ENCODE measurements at regions not wholly inside any gene's neighbourhood (a gene's known extent, or its start where the extent isn't known, plus 50 kb on each side); places are given as distances from the start of the nearest gene placed in this dataset.

DNA sequence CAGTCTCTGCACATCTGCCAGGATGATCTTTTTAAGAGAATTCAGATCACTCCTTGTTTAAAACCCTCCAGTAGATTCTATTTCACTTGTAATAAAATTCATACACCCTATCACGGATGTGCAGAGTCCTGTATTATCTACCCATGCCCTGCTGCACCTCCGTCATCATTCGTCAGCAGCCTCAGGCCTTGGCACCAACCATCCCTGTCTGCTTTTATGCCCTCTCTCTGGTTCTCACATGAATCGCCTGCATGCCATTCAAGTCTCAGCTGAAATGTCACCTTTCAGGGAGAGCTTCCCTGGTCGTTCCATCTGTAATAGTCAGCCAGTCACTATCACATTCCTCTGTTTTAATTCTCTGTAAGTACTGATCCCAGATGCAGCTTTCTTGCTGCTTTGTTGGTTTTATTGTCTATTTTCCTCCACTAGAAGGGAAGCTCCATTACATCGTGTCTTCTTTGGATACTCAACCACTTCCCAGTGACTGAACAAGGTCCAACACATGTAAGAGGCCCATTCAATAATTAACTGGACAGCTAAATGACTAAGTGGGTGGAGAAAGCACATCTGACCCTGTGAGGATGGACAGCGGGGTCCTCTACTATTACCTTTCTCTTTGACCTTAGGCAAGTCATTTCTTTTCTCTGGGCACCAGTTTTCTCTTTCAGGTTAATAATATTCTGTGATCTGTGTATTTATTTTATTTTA, 81.2 kb upstream of the GOT2 start:
- H3K4me3 ChIP-seq: no peak overlapping the region
- 82% methylated on average over 7 of the region's 7 CpGs for WGBS (ENCODE audit: low lambda C conversion rate, missing lambda C conversion rate)
- H3K9me2 ChIP-seq (replicated peaks; ENCODE audit: insufficient read depth): no peaks in the 10 kb centered on the region
- H4K20me1 ChIP-seq (ENCODE audit: insufficient read depth, poor library complexity, severe bottlenecking): no peaks in the 10 kb centered on the region
- H3K36me3 ChIP-seq (replicated peaks; ENCODE audit: insufficient read depth, low read depth): no peaks in the 10 kb centered on the region
- no peaks in the 10 kb centered on the region for H3K79me2 ChIP-seq
- no peak for DNase-seq (ENCODE audit: low spot score)
- TF ChIP-seq CTCF (IDR thresholded peaks at IDR 0.05; ENCODE audit: poor library complexity) (no peak), EZH2 (IDR thresholded peaks at IDR 0.05; ENCODE audit: borderline replicate concordance) (no peak), EZH2phosphoT487 (IDR thresholded peaks at IDR 0.05; ENCODE audit: low read depth, severe bottlenecking, unreplicated experiment) (no peak)
- peaks cover 3% of the 10 kb centered on the region for H3K4me1 ChIP-seq (ENCODE audit: insufficient read depth)
- H3K27ac ChIP-seq: no peak overlapping the region
- H3K9me3 ChIP-seq (ENCODE audit: low read depth): no peaks in the 10 kb centered on the region
- H2AFZ ChIP-seq: no peak overlapping the region
- no peaks in the 10 kb centered on the region for H3K27me3 ChIP-seq
- peak overlapping the region; percentile 83 for H3K4me2 ChIP-seq

GRCh38 chr16:58814348-58814801, 80.3 kb upstream of the GOT2 start:
- Histone ChIP-seq H3K9me3 (ENCODE audit: low read depth) (no peaks in the 10 kb centered on the region), H3K27me3 (no peaks in the 10 kb centered on the region), H3K4me3 (no peak overlapping the region), H2AFZ (peak overlapping the region; percentile 68), H3K9me2 (replicated peaks; ENCODE audit: insufficient read depth) (no peaks in the 10 kb centered on the region), H3K36me3 (replicated peaks; ENCODE audit: insufficient read depth, low read depth) (no peaks in the 10 kb centered on the region), H4K20me1 (ENCODE audit: insufficient read depth, poor library complexity, severe bottlenecking) (no peaks in the 10 kb centered on the region), H3K27ac (no peak overlapping the region), H3K4me2 (peak overlapping the region; percentile 83), H3K79me2 (no peaks in the 10 kb centered on the region), H3K4me1 (ENCODE audit: insufficient read depth) (peaks cover 3% of the 10 kb centered on the region)
- TF ChIP-seq CTCF (IDR thresholded peaks at IDR 0.05; ENCODE audit: poor library complexity): peak; percentile 95
- TF ChIP-seq EZH2 (IDR thresholded peaks at IDR 0.05; ENCODE audit: borderline replicate concordance): no peak
- DNase-seq (ENCODE audit: low spot score): peak; percentile 78
- 4% methylated on average over 12 of the region's 12 CpGs for WGBS (ENCODE audit: low lambda C conversion rate, missing lambda C conversion rate)

- Histone ChIP-seq H4K20me1 (ENCODE audit: insufficient read depth, poor library complexity, severe bottlenecking) (no peaks in the 10 kb centered on the region), H3K4me1 (ENCODE audit: insufficient read depth) (no peaks in the 10 kb centered on the region), H3K9me3 (ENCODE audit: low read depth) (no peaks in the 10 kb centered on the region), H3K27ac (no peak overlapping the region), H3K4me3 (no peak overlapping the region), H3K36me3 (replicated peaks; ENCODE audit: insufficient read depth, low read depth) (no peaks in the 10 kb centered on the region), H3K9me2 (replicated peaks; ENCODE audit: insufficient read depth) (no peaks in the 10 kb centered on the region), H2AFZ (no peak overlapping the region), H3K79me2 (no peaks in the 10 kb centered on the region), H3K27me3 (no peaks in the 10 kb centered on the region), H3K4me2 (no peak overlapping the region)
- WGBS (ENCODE audit: low lambda C conversion rate, missing lambda C conversion rate): 80% methylated on average over 3 of the region's 3 CpGs
- TF ChIP-seq CTCF (IDR thresholded peaks at IDR 0.05; ENCODE audit: poor library complexity) (no peak), EZH2 (IDR thresholded peaks at IDR 0.05; ENCODE audit: borderline replicate concordance) (no peak), EZH2phosphoT487 (IDR thresholded peaks at IDR 0.05; ENCODE audit: low read depth, severe bottlenecking, unreplicated experiment) (no peak)
- no peak for DNase-seq (ENCODE audit: low spot score)
Measured at GRCh38 chr16:58809213-58809612, 75.1 kb upstream of the GOT2 start.

Data from hepatocyte (in vitro differentiated cells).